Frontal cortex (tissue), 3 donors: ENCODE measurements at regions not wholly inside any gene's neighbourhood (a gene's known extent, or its start where the extent isn't known, plus 50 kb on each side); places are given as distances from the start of the nearest gene placed in this dataset.
"Not testable (repeated sequence)": the region's sequence is repeated elsewhere in the genome, so short reads cannot be mapped to it uniquely, and the experiment has no call there.

Experiments
- DNase-seq, 2 donors: peaks; one replicate each; pipeline ENCODE4 v3.0.0; 2012; ENCODE audit warnings: low spot score in 2 of 2
- FAIRE-seq: peaks from 2 replicates; lab custom pipeline; 2012; peaks lifted over from hg19 to GRCh38; lab: Jason Lieb, UNC
- donor health status: control.
- donor health status: control.
- donor health status: control.

DNA sequence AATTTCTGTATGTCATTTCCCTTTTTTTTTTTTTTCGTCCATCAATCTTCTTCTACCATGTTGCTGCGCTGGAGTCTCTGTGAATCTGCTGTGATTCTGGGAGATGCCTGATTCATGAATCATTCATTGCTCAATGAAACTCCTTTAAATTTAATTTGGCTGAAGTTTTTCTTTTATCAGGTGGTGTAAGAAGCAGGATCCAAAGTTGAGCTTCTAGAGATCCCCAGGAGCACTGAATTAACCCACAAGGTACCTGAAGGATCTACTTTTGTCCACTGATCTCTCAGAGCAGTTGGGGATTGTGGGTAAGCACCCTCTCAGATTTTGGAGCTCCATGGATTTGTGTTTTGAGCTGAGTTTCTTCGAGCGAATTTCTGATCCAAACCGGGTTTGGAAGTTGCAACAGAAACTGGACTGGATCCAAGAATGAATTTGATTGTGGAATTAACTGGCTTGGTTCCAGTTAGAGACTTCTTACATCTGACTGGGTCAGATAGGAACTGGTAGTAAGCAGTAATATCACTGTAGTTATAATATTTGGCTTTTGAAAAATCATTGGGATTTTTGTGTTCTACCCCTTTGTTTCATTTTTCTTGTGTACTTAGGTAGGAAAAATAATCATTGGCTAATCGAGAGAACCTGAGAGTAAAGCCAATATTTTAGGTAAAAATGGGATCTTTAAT lies 447.8 kb upstream of the TOM1L1 start:
- FAIRE-seq = no peak
- no peak for DNase-seq

- FAIRE-seq (no peak), DNase-seq (no peak)
Measured at GRCh38 chr17:54455251-54455868, 445.3 kb upstream of the TOM1L1 start.

DNA sequence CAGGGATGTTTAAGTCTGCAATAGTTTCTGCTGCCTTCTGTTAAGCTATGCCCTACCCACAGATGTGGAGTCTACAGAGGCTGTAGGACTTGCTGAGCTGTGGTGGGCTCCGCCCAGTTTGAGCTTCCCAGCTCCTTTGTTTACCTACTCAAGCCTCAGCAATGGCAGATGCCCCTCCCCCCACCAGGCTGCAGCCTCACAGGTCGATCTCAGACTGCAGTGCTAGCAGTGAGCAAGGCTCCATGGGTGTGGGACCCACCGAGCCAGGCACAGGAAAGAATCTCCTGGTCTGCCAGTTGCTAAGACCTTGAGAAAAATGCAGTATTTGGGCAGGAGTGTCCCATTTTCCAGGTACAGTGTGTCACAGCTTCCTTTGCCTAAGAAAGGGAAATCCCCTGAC lies 435.2 kb upstream of the TOM1L1 start:
- FAIRE-seq, DNase-seq: not testable (repeated sequence)

- FAIRE-seq = peak; percentile 24
- DNase-seq = no peak
Measured at GRCh38 chr17:54466875-54467274, 433.8 kb upstream of the TOM1L1 start.

DNA sequence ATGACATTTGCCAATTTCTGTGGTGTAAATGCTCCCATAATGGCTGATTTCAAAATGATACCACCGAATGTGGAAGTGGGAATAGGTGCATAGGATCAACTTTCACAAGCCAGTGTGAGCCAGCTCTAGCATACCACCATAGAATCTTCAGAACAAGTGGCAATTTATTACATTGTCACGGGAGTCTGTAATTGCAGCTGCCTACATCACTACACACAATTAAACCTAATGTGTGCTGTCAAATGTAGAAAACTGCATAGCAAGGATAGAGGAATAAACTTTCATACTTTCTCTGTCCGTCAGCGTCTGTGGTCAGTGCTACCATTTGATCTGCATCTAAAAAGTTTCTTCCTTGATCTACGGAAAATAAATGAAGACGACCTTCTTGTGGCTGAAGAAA lies 417.8 kb upstream of the TOM1L1 start:
- DNase-seq = no peak
- no peak for FAIRE-seq

GRCh38 chr17:54493691-54494090 lies 407.0 kb upstream of the TOM1L1 start:
- DNase-seq (no peak), FAIRE-seq (no peak)

GRCh38 chr17:54494721-54495715 lies 405.6 kb upstream of the TOM1L1 start:
- DNase-seq (no peak), FAIRE-seq (no peak)

- DNase-seq = no peak
- FAIRE-seq = no peak
Measured at GRCh38 chr17:54505404-54505803, 395.2 kb upstream of the TOM1L1 start.

DNA sequence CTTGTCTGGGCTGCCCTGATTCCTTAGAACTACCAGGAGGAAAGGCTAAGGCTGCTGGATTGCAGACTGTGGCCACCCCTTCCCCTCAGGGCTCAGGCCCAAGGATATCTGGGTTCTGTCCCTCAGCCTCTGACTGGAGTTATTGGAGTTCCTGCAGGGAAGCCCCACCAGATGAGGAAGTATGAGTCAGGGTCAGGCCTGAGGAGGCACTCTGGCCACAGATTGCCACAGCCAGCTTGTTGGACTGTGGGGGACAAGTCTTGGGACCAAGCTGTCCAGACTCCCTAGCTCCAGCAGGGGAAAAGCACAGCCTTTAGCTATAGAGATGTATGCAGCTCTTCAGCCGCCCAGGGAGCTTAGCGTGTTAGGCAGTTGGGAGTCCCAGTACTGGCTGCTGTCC lies 381.9 kb upstream of the TOM1L1 start:
- DNase-seq = no peak
- FAIRE-seq = no peak

DNA sequence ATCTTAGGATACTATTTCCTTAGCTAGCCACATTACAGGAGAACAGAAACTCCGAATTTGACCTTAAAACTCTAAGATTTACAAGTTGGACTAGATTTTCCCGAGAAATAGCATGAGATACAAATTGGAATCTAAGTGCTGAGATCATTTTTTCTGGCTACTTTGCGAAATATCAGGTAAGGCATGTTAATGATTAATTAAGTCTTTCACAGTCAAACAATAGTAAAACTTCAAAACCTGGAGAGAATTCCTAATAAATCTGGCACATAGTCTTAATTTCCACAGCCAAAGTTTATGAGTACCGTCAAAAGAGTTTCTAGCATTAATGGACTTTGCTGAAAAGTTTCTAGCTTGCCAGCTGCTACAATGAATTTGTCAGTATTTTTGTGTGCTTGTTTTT lies 379.5 kb upstream of the TOM1L1 start:
- DNase-seq (no peak), FAIRE-seq (no peak)

DNA sequence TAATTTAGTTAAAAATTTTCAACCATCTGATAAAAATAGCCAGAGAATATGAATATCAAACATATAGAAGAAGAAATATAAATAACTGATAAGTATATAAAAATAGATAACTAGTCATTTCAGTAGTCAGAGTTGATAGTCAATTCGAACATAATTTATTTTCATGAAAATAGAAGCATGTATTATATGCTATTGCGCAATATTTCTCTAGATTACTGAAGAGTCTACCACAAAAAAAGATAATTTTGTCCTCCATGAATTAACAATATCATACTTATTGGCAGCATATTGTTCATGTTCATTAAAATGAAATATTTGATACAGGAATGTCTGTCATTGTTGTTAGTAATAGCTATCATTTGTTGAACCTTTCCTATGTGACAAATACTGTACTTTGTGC lies 376.2 kb upstream of the TOM1L1 start:
- FAIRE-seq (no peak), DNase-seq (no peak)

- FAIRE-seq = no peak
- DNase-seq = no peak
Measured at GRCh38 chr17:54527941-54528340, 372.7 kb upstream of the TOM1L1 start.

GRCh38 chr17:54530398-54530797 lies 370.3 kb upstream of the TOM1L1 start:
- DNase-seq (no peak), FAIRE-seq (no peak)

- no peak for DNase-seq
- FAIRE-seq = no peak
Measured at GRCh38 chr17:54536306-54536705, 364.3 kb upstream of the TOM1L1 start.

DNA sequence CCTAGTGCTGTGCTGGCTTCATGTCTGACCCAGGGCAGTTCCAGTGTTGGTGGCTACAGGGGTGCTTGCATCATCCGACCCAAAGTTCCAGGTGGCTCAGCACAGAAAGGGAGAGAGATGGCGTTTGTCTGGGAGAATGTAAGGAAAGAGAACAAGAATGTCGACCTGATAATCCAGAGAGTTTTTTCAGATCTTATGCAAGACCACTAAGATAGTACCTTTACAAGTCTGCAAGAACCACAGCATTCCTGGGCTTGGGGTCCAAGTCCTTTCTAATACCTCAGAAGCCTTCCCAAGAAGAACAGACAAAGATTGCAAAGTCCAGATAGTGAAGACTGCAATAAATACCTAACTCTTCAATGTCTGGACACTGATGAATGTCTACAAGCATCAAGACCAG lies 363.0 kb upstream of the TOM1L1 start:
- FAIRE-seq = no peak

GRCh38 chr17:54544249-54544648 lies 356.4 kb upstream of the TOM1L1 start:
- DNase-seq = no peak
- no peak for FAIRE-seq

More for the DNA sequence above, 363.0 kb upstream of the TOM1L1 start:
- no peak for DNase-seq

DNA sequence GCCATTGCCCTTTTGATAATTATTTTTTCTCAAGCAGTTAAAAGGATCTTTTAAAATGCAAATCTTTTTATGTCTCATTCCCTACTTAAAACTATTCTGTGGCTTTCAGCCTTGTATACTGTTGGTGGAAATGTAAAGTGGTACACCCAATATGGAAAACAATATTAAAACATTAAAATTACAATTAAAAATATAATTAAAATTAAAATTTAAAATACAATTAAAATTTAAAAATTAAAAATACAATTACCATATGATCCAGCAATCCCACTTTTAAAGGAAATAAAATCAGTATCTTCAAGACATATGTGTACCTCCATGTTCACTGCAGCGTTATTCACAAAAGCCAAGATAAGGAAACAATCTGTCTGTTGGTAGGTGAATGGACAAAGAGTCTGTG lies 340.8 kb upstream of the TOM1L1 start:
- FAIRE-seq (no peak), DNase-seq (no peak)

GRCh38 chr17:54608634-54609155 lies 292.0 kb upstream of the TOM1L1 start:
- FAIRE-seq = no peak
- DNase-seq = no peak

- no peak for FAIRE-seq
- no peak for DNase-seq
Measured at GRCh38 chr17:54620399-54620978, 280.2 kb upstream of the TOM1L1 start.

GRCh38 chr17:54623746-54624145 lies 276.9 kb upstream of the TOM1L1 start:
- DNase-seq (no peak), FAIRE-seq (no peak)
